GM12878 (cell line): ENCODE measurements at regions not wholly inside any gene's neighbourhood (a gene's known extent, or its start where the extent isn't known, plus 50 kb on each side); places are given as distances from the start of the nearest gene placed in this dataset.

ENCODE experiments used
- ATAC-seq: fragments of 200-7000 bp; cut with Tn5 transposase; 3 replicates; pipeline ENCODE4 v1.9.1; 2020; ENCODE audit warnings: mild to moderate bottlenecking, moderate library complexity
- BruUV-seq: library from RNA; stranded (reverse); fragments of 400-500 nt; replicated peaks from 2 replicates; lab custom pipeline; 2021; lab: Mats Ljungman, UMichigan
- CTCF ChIA-PET: fragments of 300-600 bp; sonication (Branson Sonifier 250); formaldehyde crosslinking; extraction: SDS; loops from one replicate; lab custom pipeline; 2021; ENCODE audit warnings: inconsistent platforms; lab: Yijun Ruan, JAX
- POLR2A ChIA-PET: fragments of 350-600 bp; formaldehyde crosslinking; extraction: SDS; loops from one replicate; lab custom pipeline; 2021; ENCODE audit warnings: inconsistent platforms; lab: Charles Lee
- RAD21 ChIA-PET: fragments of 300-600 bp; sonication (Branson Sonifier 250); formaldehyde crosslinking; loops from one replicate; lab custom pipeline; 2023; ENCODE audit warnings: antibody characterized with exemption; ENCODE audit not compliant: unreplicated experiment; lab: Charles Lee
- SMC1A ChIA-PET: fragments of 300-600 bp; sonication (Branson Sonifier 250); formaldehyde crosslinking; loops from one replicate; lab custom pipeline; 2023; ENCODE audit not compliant: unreplicated experiment, uncharacterized antibody; lab: Charles Lee
- DNase-seq: peaks from one replicate; pipeline ENCODE4 v3.0.0-alpha.2; 2011; ENCODE audit warnings: low read depth, low spot score
- FAIRE-seq: peaks from 3 replicates; lab custom pipeline; 2011; peaks lifted over from hg19 to GRCh38; lab: Jason Lieb, UNC
- H2AFZ ChIP-seq: 2 replicates; pipeline ENCODE4 v1.6.0; 2011; ENCODE audit warnings: low read depth, low read length, control low read depth; ENCODE audit not compliant: control insufficient read depth
- H3K27ac ChIP-seq: 2 replicates; pipeline ENCODE4 v1.5.1; 2011; ENCODE audit warnings: control low read depth; ENCODE audit not compliant: control insufficient read depth, insufficient read depth
- H3K27me3 ChIP-seq, 2 experiments: replicated peaks in 1 of 2; 2 replicates each; pipeline versions ENCODE4 v1.6.0 to v1.6.1; 2011; ENCODE audit warnings: low read length in 1 of 2; ENCODE audit not compliant: control insufficient read depth in 2 of 2, insufficient read depth in 2 of 2
- H3K36me3 ChIP-seq, 2 experiments: 2 replicates each; pipeline ENCODE4 v1.5.1; 2011; ENCODE audit warnings: low read length in 1 of 2; ENCODE audit not compliant: control insufficient read depth in 2 of 2, insufficient read depth in 2 of 2
- H3K4me1 ChIP-seq: 2 replicates; pipeline ENCODE4 v1.6.1; 2011; ENCODE audit warnings: mild to moderate bottlenecking, low read length, moderate library complexity, mixed read lengths; ENCODE audit not compliant: control insufficient read depth, insufficient read depth
- H3K4me2 ChIP-seq: 2 replicates; pipeline ENCODE4 v1.6.0; 2011; ENCODE audit warnings: control low read depth; ENCODE audit not compliant: control insufficient read depth, insufficient read depth
- H3K4me3 ChIP-seq: fragments of 200-600 bp; sonication (generic); 2 replicates; pipeline ENCODE4 v1.5.1; 2016
- H3K79me2 ChIP-seq: 2 replicates; pipeline ENCODE4 v1.6.0; 2011; ENCODE audit warnings: low read length; ENCODE audit not compliant: control insufficient read depth, insufficient read depth
- H3K9ac ChIP-seq: 2 replicates; pipeline ENCODE4 v1.8.0; 2011; ENCODE audit warnings: low read length, control low read depth, mixed read lengths; ENCODE audit not compliant: control insufficient read depth, insufficient read depth
- H3K9me3 ChIP-seq: replicated peaks from 3 replicates; pipeline ENCODE4 v1.5.1; 2011; ENCODE audit warnings: mild to moderate bottlenecking, low read length; ENCODE audit not compliant: control insufficient read depth, insufficient read depth
- H4K20me1 ChIP-seq: 2 replicates; pipeline ENCODE4 v1.6.0; 2011; ENCODE audit not compliant: control insufficient read depth, insufficient read depth
- ATF7 ChIP-seq: fragments of 450-650 bp; IDR thresholded peaks from 2 replicates; pipeline ENCODE4 v1.6.1; 2016; ENCODE audit warnings: low read depth, mild to moderate bottlenecking
- CREM ChIP-seq: IDR thresholded peaks from 2 replicates; pipeline ENCODE4 v1.6.1; 2014; ENCODE audit warnings: antibody characterized with exemption, low read depth
- RB1 ChIP-seq: fragments of 450-650 bp; formaldehyde crosslinking; IDR thresholded peaks from 2 replicates; pipeline ENCODE4 v1.6.1; 2017; ENCODE audit warnings: mild to moderate bottlenecking, borderline replicate concordance
- SKIL ChIP-seq: fragments of 450-650 bp; IDR thresholded peaks from 2 replicates; pipeline ENCODE4 v1.6.1; 2017; ENCODE audit warnings: mild to moderate bottlenecking, low read depth, inconsistent platforms; ENCODE audit not compliant: poor library complexity, severe bottlenecking
- STAT1 ChIP-seq: fragments of 450-650 bp; conservative IDR thresholded peaks from 2 replicates; pipeline ENCODE4 v1.6.1; 2014; ENCODE audit warnings: antibody characterized with exemption, mild to moderate bottlenecking
- ZNF384 ChIP-seq: IDR thresholded peaks from 2 replicates; pipeline ENCODE4 v1.6.1; 2012; ENCODE audit warnings: low read depth, mild to moderate bottlenecking, low read length, improper control_type of control experiment, borderline replicate concordance
- whole genome bisulfite sequencing: methylation state at CpG from one replicate; pipeline ENCODE4 v1.1.6; 2016; ENCODE audit warnings: low lambda C conversion rate; ENCODE audit not compliant: insufficient replicate concordance, insufficient coverage; ENCODE audit errors: missing lambda C conversion rate; 5-methylcytosine and 5-hydroxymethylcytosine counted together
- in situ Hi-C: fragments of 300-500 bp; cut with MboI; formaldehyde crosslinking; loops from 9 replicates; pipeline ENCODE4 v1.14.3; 2018; ENCODE audit warnings: mixed read lengths
- intact Hi-C: fragments of 100-400 bp; cut with micrococcal nuclease; formaldehyde crosslinking; loops from one replicate; pipeline ENCODE4 v1.14.2; 2022; ENCODE audit not compliant: unreplicated experiment
- TF ChIP-seq, protein P1 (sequence below): IDR thresholded peaks from 2 replicates; pipeline ENCODE4 v1.6.1; 2012; ENCODE audit warnings: low read length, inconsistent platforms
- TF ChIP-seq, protein P2 (sequence below): fragments of 450-650 bp; IDR thresholded peaks from 2 replicates; pipeline ENCODE4 v1.6.1; 2017; ENCODE audit warnings: mild to moderate bottlenecking
- TF ChIP-seq, protein P3 (sequence below): IDR thresholded peaks from 2 replicates; pipeline ENCODE4 v1.6.1; 2011; ENCODE audit warnings: mild to moderate bottlenecking, low read depth, low read length, moderate library complexity; ENCODE audit not compliant: insufficient replicate concordance

- DNase-seq (no peak), ATAC-seq (no peak)
- ChIA-PET CTCF (no interaction called here), SMC1A (no interaction called here)
- TF ChIP-seq STAT1, result no peak
- TF ChIP-seq, protein P1, sequence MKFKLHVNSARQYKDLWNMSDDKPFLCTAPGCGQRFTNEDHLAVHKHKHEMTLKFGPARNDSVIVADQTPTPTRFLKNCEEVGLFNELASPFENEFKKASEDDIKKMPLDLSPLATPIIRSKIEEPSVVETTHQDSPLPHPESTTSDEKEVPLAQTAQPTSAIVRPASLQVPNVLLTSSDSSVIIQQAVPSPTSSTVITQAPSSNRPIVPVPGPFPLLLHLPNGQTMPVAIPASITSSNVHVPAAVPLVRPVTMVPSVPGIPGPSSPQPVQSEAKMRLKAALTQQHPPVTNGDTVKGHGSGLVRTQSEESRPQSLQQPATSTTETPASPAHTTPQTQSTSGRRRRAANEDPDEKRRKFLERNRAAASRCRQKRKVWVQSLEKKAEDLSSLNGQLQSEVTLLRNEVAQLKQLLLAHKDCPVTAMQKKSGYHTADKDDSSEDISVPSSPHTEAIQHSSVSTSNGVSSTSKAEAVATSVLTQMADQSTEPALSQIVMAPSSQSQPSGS, result no peak
- TF ChIP-seq ZNF384, result peak; percentile 34; the same call in 1 of the 2 replicates
- TF ChIP-seq SKIL, result no peak
- TF ChIP-seq, protein P2, sequence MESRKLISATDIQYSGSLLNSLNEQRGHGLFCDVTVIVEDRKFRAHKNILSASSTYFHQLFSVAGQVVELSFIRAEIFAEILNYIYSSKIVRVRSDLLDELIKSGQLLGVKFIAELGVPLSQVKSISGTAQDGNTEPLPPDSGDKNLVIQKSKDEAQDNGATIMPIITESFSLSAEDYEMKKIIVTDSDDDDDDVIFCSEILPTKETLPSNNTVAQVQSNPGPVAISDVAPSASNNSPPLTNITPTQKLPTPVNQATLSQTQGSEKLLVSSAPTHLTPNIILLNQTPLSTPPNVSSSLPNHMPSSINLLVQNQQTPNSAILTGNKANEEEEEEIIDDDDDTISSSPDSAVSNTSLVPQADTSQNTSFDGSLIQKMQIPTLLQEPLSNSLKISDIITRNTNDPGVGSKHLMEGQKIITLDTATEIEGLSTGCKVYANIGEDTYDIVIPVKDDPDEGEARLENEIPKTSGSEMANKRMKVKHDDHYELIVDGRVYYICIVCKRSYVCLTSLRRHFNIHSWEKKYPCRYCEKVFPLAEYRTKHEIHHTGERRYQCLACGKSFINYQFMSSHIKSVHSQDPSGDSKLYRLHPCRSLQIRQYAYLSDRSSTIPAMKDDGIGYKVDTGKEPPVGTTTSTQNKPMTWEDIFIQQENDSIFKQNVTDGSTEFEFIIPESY, result no peak
- no peak for TF ChIP-seq ATF7
- TF ChIP-seq CREM, result no peak
- no peak for TF ChIP-seq RB1
- TF ChIP-seq, protein P3, sequence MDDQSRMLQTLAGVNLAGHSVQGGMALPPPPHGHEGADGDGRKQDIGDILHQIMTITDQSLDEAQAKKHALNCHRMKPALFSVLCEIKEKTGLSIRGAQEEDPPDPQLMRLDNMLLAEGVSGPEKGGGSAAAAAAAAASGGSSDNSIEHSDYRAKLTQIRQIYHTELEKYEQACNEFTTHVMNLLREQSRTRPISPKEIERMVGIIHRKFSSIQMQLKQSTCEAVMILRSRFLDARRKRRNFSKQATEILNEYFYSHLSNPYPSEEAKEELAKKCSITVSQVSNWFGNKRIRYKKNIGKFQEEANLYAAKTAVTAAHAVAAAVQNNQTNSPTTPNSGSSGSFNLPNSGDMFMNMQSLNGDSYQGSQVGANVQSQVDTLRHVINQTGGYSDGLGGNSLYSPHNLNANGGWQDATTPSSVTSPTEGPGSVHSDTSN, result no peak
- TF ChIP-seq, all 136 proteins: peak for 1
- Histone ChIP-seq H2AFZ (no peak overlapping the region), H3K4me3 (no peak overlapping the region), H3K27ac (no peak overlapping the region), H3K36me3 (no peaks in the 10 kb centered on the region), H3K4me1 (no peaks in the 10 kb centered on the region), H3K9me3 (no peaks in the 10 kb centered on the region), H3K4me2 (no peak overlapping the region), H3K79me2 (no peaks in the 10 kb centered on the region), H3K9ac (no peak overlapping the region), H3K27me3 (no peaks in the 10 kb centered on the region), H4K20me1 (no peaks in the 10 kb centered on the region)
- BruUV-seq, result no TSS peak
- intact Hi-C loops, result no loop called here
- in situ Hi-C loops, result no loop called here
- FAIRE-seq, result no peak
- 0% methylated on average over 1 of the region's 4 CpGs for WGBS
- POLR2A ChIA-PET, result no interaction called here
- RAD21 ChIA-PET, result no interaction called here
These were observed 869.4 kb upstream of the CDH6 start for GRCh38 chr5:30324083-30324482.
